ENCODE measurements at regions not wholly inside any gene's neighbourhood (a gene's known extent, or its start where the extent isn't known, plus 50 kb on each side); places are given as distances from the start of the nearest gene placed in this dataset.

GRCh38 chr22:49203091-49203858 is 624.4 kb downstream of the BRD1 start:
- no peaks in the 10 kb centered on the region for H3K27me3 ChIP-seq

GRCh38 chr22:49202226-49202625 is 625.4 kb downstream of the BRD1 start:
- H3K4me1 ChIP-seq, result no peaks in the 10 kb centered on the region

More at GRCh38 chr22:49203091-49203858, 624.4 kb downstream of the BRD1 start:
- DNase-seq (ENCODE audit: low spot score), result peak; percentile 21
- Histone ChIP-seq H3K4me3 (no peak overlapping the region), H3K36me3 (no peaks in the 10 kb centered on the region), H3K9me3 (no peaks in the 10 kb centered on the region), H3K4me1 (no peaks in the 10 kb centered on the region), H3K27ac (no peak overlapping the region)
- TF ChIP-seq CTCF (IDR thresholded peaks at IDR 0.05), result no peak

GRCh38 chr22:49201046-49201970 is 626.4 kb downstream of the BRD1 start:
- H3K4me3 ChIP-seq, result no peak overlapping the region

More at GRCh38 chr22:49202226-49202625, 625.4 kb downstream of the BRD1 start:
- Histone ChIP-seq H3K4me3 (no peak overlapping the region), H3K36me3 (no peaks in the 10 kb centered on the region), H3K27ac (no peak overlapping the region), H3K27me3 (no peaks in the 10 kb centered on the region), H3K9me3 (no peaks in the 10 kb centered on the region)
- peak; percentile 42 for DNase-seq (ENCODE audit: low spot score)
- TF ChIP-seq CTCF (IDR thresholded peaks at IDR 0.05), result no peak

GRCh38 chr22:49199224-49199623 is 628.4 kb downstream of the BRD1 start:
- H3K27me3 ChIP-seq, result no peaks in the 10 kb centered on the region
- H3K4me1 ChIP-seq, result no peaks in the 10 kb centered on the region
- no peak overlapping the region for H3K4me3 ChIP-seq
- no peaks in the 10 kb centered on the region for H3K9me3 ChIP-seq
- TF ChIP-seq CTCF (IDR thresholded peaks at IDR 0.05), result no peak
- DNase-seq (ENCODE audit: low spot score), result no peak
- H3K27ac ChIP-seq, result no peak overlapping the region
- H3K36me3 ChIP-seq, result no peaks in the 10 kb centered on the region

More at GRCh38 chr22:49201046-49201970, 626.4 kb downstream of the BRD1 start:
- Histone ChIP-seq H3K9me3 (no peaks in the 10 kb centered on the region), H3K36me3 (no peaks in the 10 kb centered on the region), H3K27me3 (no peaks in the 10 kb centered on the region), H3K4me1 (no peaks in the 10 kb centered on the region), H3K27ac (no peak overlapping the region)
- DNase-seq (ENCODE audit: low spot score), result peak; percentile 16
- no peak for TF ChIP-seq CTCF (IDR thresholded peaks at IDR 0.05)

- DNase-seq (ENCODE audit: low spot score), result no peak
- Histone ChIP-seq H3K36me3 (no peaks in the 10 kb centered on the region), H3K4me3 (no peak overlapping the region), H3K9me3 (no peaks in the 10 kb centered on the region), H3K27me3 (no peaks in the 10 kb centered on the region), H3K27ac (no peak overlapping the region), H3K4me1 (no peaks in the 10 kb centered on the region)
- no peak for TF ChIP-seq CTCF (IDR thresholded peaks at IDR 0.05)
These were observed 629.0 kb downstream of the BRD1 start for GRCh38 chr22:49198705-49199084.

All from right atrium auricular region (tissue), 2 donors.